ENCODE measurements at regions not wholly inside any gene's neighbourhood (a gene's known extent, or its start where the extent isn't known, plus 50 kb on each side); places are given as distances from the start of the nearest gene placed in this dataset.

- in situ Hi-C loops (cut with MboI; ENCODE audit: low pct_unique_long_range_greater_than_20kb, low sequenced_read_pairs, unreplicated experiment): no loop called here
- no peak for DNase-seq (ENCODE audit: low spot score)
These were observed 128.1 kb upstream of the THRB start for GRCh38 chr3:24622696-24623225.

DNA sequence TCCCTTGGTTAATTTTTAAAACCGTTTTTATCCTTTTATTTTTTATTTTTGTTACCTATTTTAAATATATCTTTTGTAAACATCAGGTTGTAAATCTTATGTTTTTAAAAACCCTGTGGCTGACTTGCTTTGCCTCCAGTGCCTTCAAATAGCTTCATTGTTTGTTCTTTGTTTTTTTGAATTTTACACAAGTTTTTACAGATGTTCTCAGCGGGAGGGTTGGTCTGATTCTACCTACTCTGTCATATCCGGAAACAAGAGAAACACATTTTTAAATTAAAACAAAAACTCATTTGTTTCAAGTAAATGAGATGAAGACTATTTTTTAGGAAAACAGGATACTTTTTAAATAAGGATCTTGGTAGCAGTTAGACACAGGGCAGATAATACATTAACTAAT is 129.0 kb upstream of the THRB start:
- no peak for DNase-seq (ENCODE audit: low spot score)
- in situ Hi-C loops (cut with MboI; ENCODE audit: low pct_unique_long_range_greater_than_20kb, low sequenced_read_pairs, unreplicated experiment): no loop called here
- no peak for TF ChIP-seq CTCF (IDR thresholded peaks at IDR 0.05; ENCODE audit: extremely low read depth, insufficient read depth, missing control alignments)

More at GRCh38 chr3:24622696-24623225, 128.1 kb upstream of the THRB start:
- TF ChIP-seq CTCF (IDR thresholded peaks at IDR 0.05; ENCODE audit: extremely low read depth, insufficient read depth, missing control alignments): no peak

DNA sequence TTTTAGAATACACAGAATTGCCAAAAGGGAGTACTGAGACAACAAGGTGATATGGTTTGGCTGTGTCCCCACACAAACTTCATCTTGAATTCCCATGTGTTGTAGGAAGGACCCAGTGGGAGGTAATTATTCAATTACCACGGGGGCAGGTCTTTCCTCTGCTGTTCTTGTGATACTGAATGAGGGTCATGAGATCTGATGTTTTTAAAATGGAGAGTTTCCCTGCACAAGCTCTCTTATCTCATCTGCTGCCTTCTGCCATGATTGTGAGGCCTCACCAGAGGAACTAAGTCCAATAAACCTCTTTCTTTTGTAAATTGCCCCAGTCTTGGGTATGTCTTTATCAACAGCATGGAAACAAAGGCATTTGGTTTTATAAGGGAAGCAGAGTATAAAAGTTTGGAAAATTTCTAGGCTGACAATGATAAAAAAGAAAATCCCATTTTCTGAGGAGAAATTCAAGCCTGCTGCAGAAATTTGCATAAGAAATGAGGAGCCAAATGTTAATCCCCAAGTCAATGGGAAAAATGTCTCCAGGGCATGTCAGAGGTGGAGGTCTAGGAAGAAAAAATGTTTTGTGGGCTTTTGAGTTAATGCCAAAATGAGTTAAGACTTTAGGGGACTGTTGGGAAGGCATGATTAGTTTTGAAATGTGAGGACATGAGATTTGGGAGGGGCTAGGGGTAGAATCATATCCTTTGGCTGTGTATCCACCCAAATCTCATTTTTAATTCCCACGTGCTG is 130.5 kb upstream of the THRB start:
- no peak for DNase-seq (ENCODE audit: low spot score)
- in situ Hi-C loops (cut with MboI; ENCODE audit: low pct_unique_long_range_greater_than_20kb, low sequenced_read_pairs, unreplicated experiment): no loop called here
- no peak for TF ChIP-seq CTCF (IDR thresholded peaks at IDR 0.05; ENCODE audit: extremely low read depth, insufficient read depth, missing control alignments)

DNA sequence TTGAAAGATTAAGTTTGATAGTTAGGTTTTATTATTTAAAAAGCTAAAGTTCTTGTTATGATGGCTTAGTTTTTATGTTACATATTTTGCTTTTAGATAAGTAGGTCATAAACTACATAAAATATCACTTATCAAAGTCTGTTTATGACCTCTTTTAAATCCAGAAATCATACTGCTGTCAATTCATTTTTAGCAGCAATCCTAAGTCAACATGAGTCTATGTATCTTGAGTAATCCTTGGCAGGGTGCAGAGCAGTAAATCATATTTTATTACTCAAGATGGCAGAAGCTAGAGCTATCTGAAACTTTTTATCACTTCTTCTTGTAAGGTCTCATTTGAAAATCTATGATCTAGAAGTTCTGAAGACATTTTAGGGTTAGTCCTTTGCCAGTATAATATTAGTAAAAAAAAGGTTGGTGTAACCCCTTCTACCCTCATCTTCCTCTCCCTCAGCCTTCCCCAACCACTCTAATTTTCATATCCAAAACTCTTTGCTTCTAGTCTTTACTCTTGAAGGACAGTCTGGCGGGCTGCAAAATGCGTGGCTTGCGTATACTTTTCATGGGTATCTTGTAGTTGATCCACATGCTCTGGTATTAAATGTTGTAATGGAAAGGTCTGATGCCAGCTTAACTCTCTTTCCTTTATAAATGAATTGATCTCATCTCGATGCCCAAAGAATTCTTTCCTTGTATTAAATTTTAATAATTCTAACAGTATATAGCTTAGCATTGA is 134.0 kb upstream of the THRB start:
- DNase-seq (ENCODE audit: low spot score): no peak
- in situ Hi-C loops (cut with MboI; ENCODE audit: low pct_unique_long_range_greater_than_20kb, low sequenced_read_pairs, unreplicated experiment): no loop called here
- no peak for TF ChIP-seq CTCF (IDR thresholded peaks at IDR 0.05; ENCODE audit: extremely low read depth, insufficient read depth, missing control alignments)

GRCh38 chr3:24631481-24631880 is 136.8 kb upstream of the THRB start:
- DNase-seq (ENCODE audit: low spot score): no peak
- no peak for TF ChIP-seq CTCF (IDR thresholded peaks at IDR 0.05; ENCODE audit: extremely low read depth, insufficient read depth, missing control alignments)
- in situ Hi-C loops (cut with MboI; ENCODE audit: low pct_unique_long_range_greater_than_20kb, low sequenced_read_pairs, unreplicated experiment): no loop called here

- no peak for DNase-seq (ENCODE audit: low spot score)
- TF ChIP-seq CTCF (IDR thresholded peaks at IDR 0.05; ENCODE audit: extremely low read depth, insufficient read depth, missing control alignments): no peak
- in situ Hi-C loops (cut with MboI; ENCODE audit: low pct_unique_long_range_greater_than_20kb, low sequenced_read_pairs, unreplicated experiment): no loop called here
These were observed 144.4 kb upstream of the THRB start for GRCh38 chr3:24639061-24639460.

All from GM13977 (cell line).